Muscle layer of duodenum (tissue), 2 donors: ENCODE measurements at regions not wholly inside any gene's neighbourhood (a gene's known extent, or its start where the extent isn't known, plus 50 kb on each side); places are given as distances from the start of the nearest gene placed in this dataset.

Source experiments
- H3K27ac ChIP-seq: one replicate; pipeline ENCODE4 v1.7.0; 2013; ENCODE audit warnings: mild to moderate bottlenecking, low read length
- H3K27me3 ChIP-seq: one replicate; pipeline ENCODE4 v1.7.0; 2013; ENCODE audit warnings: low read depth, mild to moderate bottlenecking, control low read depth, low read length
- H3K36me3 ChIP-seq, 2 donors: one replicate each; pipeline ENCODE4 v1.7.0; 2013; ENCODE audit warnings: low read length in 2 of 2, control low read depth in 1 of 2, mild to moderate bottlenecking in 1 of 2; ENCODE audit not compliant: insufficient read depth in 2 of 2, control insufficient read depth in 1 of 2
- H3K4me1 ChIP-seq, 2 donors: one replicate each; pipeline ENCODE4 v1.7.0; 2013; ENCODE audit warnings: low read length in 2 of 2, mild to moderate bottlenecking in 2 of 2, control low read depth in 1 of 2, moderate library complexity in 1 of 2; ENCODE audit not compliant: insufficient read depth in 2 of 2, control insufficient read depth in 1 of 2
- H3K4me3 ChIP-seq, 2 donors: one replicate each; pipeline ENCODE4 v1.7.0; 2013; ENCODE audit warnings: low read length in 2 of 2, low read depth in 1 of 2, mild to moderate bottlenecking in 1 of 2
- H3K9me3 ChIP-seq, 2 donors: one replicate each; pipeline ENCODE4 v1.7.0; 2013; ENCODE audit warnings: low read length in 2 of 2, control low read depth in 1 of 2, mild to moderate bottlenecking in 1 of 2; ENCODE audit not compliant: control insufficient read depth in 1 of 2
- donor health status: healthy.

DNA sequence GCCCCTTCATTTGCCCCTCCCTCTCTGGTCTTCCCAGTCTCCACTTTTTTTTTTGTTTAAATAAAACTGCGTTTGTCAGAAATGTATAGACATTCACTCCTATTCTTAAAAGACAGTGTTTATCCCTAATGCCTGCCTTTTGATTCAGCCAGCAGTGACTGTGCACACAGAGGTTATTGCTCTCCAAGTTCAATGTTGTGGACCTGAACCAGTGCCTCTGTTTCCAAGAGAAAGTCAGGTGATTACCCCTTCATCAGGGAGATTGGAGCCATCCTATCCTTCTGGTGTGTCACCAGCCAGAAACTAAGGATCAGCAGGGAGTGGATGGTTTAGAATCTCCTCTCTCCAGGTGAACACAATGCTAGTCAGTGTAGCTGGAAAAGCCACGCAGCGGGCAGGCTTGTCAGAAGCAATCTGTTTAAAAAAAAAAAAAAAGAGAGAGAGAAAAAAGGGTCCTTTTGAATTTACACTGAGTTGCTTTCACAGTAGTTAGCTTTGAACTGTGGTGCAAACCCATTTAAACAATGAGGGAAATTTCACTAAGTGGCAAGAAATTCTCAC, 167.5 kb upstream of the DMRT1 start:
- Histone ChIP-seq H3K4me3 (no peak overlapping the region), H3K4me1 (peaks cover 6 to 15% of the 10 kb centered on the region in 2 donors), H3K9me3 (no peaks in the 10 kb centered on the region), H3K27ac (no peak overlapping the region), H3K36me3 (no peaks in the 10 kb centered on the region), H3K27me3 (no peaks in the 10 kb centered on the region)

GRCh38 chr9:675697-676370, 165.7 kb upstream of the DMRT1 start:
- Histone ChIP-seq H3K9me3 (no peaks in the 10 kb centered on the region), H3K36me3 (no peaks in the 10 kb centered on the region), H3K27ac (no peak overlapping the region), H3K27me3 (no peaks in the 10 kb centered on the region), H3K4me3 (no peak overlapping the region), H3K4me1 (peaks cover 6 to 15% of the 10 kb centered on the region in 2 donors)

- Histone ChIP-seq H3K9me3 (no peaks in the 10 kb centered on the region), H3K27me3 (no peaks in the 10 kb centered on the region), H3K36me3 (no peaks in the 10 kb centered on the region), H3K4me1 (peaks cover 6 to 11% of the 10 kb centered on the region in 2 donors), H3K27ac (peak overlapping the region; percentile 78), H3K4me3 (peak overlapping the region; percentile 58 to 67)
Observed at GRCh38 chr9:676780-677438, 164.6 kb upstream of the DMRT1 start.

GRCh38 chr9:677461-678097, 163.9 kb upstream of the DMRT1 start:
- Histone ChIP-seq H3K27ac (peak overlapping the region; percentile 78), H3K4me3 (peak overlapping the region; percentile 58 to 67), H3K4me1 (peaks cover 6 to 8% of the 10 kb centered on the region in 2 donors)

GRCh38 chr9:678897-679296, 162.6 kb upstream of the DMRT1 start:
- Histone ChIP-seq H3K27ac (no peak overlapping the region), H3K4me1 (peaks cover 3 to 16% of the 10 kb centered on the region in 2 donors)

More at GRCh38 chr9:677461-678097, 163.9 kb upstream of the DMRT1 start:
- H3K27me3 ChIP-seq = no peaks in the 10 kb centered on the region
- H3K36me3 ChIP-seq = no peaks in the 10 kb centered on the region
- H3K9me3 ChIP-seq = no peaks in the 10 kb centered on the region

DNA sequence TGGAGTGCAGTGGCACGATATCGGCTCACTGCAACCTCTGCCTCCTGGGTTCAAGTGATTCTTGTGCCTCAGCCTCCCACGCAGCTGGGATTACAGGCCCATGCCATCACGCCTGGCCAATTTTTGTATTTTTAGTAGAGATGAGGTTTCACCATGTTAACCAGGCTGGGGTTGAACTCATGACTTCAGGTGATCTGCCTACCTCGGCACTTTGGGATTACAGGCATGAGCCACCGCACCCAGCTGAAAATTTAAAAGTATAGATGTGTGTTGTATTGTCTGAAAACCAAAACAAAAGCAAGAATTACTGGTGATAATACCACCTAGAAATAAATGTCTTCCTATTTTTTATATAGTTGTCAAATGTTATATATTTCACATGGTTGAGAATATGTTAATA, 162.0 kb upstream of the DMRT1 start:
- Histone ChIP-seq H3K27ac (no peak overlapping the region), H3K4me1 (peaks cover 2 to 22% of the 10 kb centered on the region in 2 donors), H3K4me3 (no peak overlapping the region)

More at GRCh38 chr9:678897-679296, 162.6 kb upstream of the DMRT1 start:
- Histone ChIP-seq H3K36me3 (no peaks in the 10 kb centered on the region), H3K27me3 (no peaks in the 10 kb centered on the region), H3K9me3 (no peaks in the 10 kb centered on the region), H3K4me3 (no peak overlapping the region)

DNA sequence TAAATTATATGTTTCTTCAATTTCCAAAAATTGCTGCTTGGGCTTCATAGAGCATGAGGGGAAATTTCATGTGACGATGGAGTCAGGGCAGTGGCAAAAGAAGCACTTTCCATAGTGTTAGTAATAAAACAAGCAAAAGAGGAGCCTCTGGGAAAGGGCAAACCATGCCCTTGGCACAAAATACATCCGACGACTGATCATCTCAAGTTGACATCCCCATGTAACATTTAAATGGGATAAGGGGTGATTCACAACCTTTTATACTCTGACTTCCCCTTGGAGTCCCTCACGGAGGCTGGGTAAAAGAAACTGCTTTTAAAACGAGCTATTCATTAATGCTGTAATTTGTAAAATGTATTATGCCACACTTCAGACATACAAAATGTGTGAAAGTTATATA, 161.4 kb upstream of the DMRT1 start:
- peaks cover 4 to 24% of the 10 kb centered on the region in 2 donors for H3K4me1 ChIP-seq
- H3K4me3 ChIP-seq = no peak overlapping the region
- H3K27ac ChIP-seq = no peak overlapping the region

More for the DNA sequence above, 162.0 kb upstream of the DMRT1 start:
- Histone ChIP-seq H3K36me3 (no peaks in the 10 kb centered on the region), H3K9me3 (no peaks in the 10 kb centered on the region), H3K27me3 (no peaks in the 10 kb centered on the region)

GRCh38 chr9:682633-683508, 158.6 kb upstream of the DMRT1 start:
- Histone ChIP-seq H3K4me1 (peaks cover 4 to 21% of the 10 kb centered on the region in 2 donors), H3K27me3 (no peaks in the 10 kb centered on the region), H3K27ac (peak overlapping the region; percentile 66), H3K4me3 (peak overlapping the region in 1 of 2 donors; percentile 4), H3K9me3 (no peaks in the 10 kb centered on the region), H3K36me3 (no peaks in the 10 kb centered on the region)

More for the DNA sequence above, 161.4 kb upstream of the DMRT1 start:
- Histone ChIP-seq H3K27me3 (no peaks in the 10 kb centered on the region), H3K9me3 (no peaks in the 10 kb centered on the region), H3K36me3 (no peaks in the 10 kb centered on the region)

DNA sequence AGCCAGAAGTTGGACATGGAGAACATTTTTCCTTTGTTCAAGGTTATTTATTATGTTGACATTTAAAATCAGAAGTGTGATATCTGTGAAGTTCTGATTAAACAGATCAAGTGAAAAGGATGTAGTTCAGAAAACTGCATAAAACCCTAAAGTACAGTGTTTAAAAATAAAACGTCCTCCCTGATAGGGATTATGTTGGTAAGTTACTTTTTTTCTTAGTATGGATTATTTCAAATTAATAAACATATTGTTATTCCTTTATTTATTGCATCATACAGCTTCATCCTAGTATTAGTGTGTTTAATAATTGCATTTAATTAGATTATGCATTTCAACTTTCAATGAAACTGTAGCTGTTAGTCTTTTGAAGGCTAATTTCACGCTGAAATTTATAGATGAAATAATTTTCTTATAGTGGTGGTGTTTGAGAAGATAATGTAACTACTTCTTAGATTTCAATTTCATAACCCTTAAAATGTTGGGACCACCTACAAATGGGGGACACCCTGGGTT, 157.9 kb upstream of the DMRT1 start:
- no peaks in the 10 kb centered on the region for H3K27me3 ChIP-seq
- peak overlapping the region in 1 of 2 donors; percentile 15 for H3K4me3 ChIP-seq
- H3K36me3 ChIP-seq = no peaks in the 10 kb centered on the region
- peak overlapping the region; percentile 82 for H3K27ac ChIP-seq
- H3K9me3 ChIP-seq = no peaks in the 10 kb centered on the region
- H3K4me1 ChIP-seq = peaks cover 4 to 17% of the 10 kb centered on the region in 2 donors

DNA sequence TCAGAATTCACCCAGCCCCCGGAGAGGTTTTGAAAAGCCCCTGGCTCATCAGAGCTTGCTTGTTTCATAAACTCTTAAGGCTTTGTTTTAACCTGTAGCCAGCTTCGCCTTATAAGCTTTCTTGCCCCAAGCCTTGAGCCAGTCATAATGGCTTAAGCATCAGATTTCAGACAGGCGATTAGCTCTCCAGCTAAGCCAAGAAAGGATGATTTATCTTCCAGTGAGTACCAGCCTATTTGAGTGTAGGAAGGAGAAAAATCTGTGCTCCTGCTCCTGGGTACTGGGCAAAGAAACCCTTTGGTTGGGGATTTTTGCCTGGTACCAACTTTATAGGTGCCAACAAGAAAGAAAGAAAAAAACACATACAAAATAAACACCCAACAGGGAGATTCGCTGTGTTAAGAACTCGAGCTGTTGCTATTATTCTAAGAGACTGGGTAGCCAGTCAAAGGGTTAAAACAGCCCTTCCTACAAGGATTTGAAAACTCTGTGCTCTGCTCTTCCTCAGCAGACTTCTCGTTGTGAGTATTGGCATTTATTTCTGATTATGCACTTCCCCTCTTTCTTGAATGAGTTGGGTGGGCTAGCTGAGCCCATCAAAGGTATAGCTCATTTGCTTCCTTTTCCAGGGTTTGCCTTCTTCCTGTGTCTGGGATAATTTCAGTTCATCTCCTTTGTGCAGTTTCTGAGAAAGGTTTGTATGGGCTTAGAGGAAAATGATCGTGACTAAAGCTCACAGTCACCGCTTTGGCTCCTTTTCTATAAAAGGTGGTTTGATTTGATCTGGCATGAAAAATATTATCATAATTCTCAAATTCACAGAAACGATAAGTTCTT, 157.2 kb upstream of the DMRT1 start:
- Histone ChIP-seq H3K9me3 (no peaks in the 10 kb centered on the region), H3K4me1 (peaks cover 4 to 17% of the 10 kb centered on the region in 2 donors), H3K27ac (peak overlapping the region; percentile 82), H3K36me3 (no peaks in the 10 kb centered on the region), H3K27me3 (no peaks in the 10 kb centered on the region), H3K4me3 (peak overlapping the region in 1 of 2 donors; percentile 15)
